ENCODE measurements at regions not wholly inside any gene's neighbourhood (a gene's known extent, or its start where the extent isn't known, plus 50 kb on each side); places are given as distances from the start of the nearest gene placed in this dataset.
A peak's percentile ranks its signal among the peaks of the same experiment; 100 is the strongest.
"Not testable (repeated sequence)": the region's sequence is repeated elsewhere in the genome, so short reads cannot be mapped to it uniquely, and the experiment has no call there.

GRCh38 chr5:99348597-99348996 lies 419.8 kb upstream of the CHD1 start:
- ATAC-seq (no peak; the same call in 1 of the 2 replicates), DNase-seq (no peak)
- H3K27ac ChIP-seq (ENCODE audit: low read length) = no peak overlapping the region
- H3K9me2 ChIP-seq (replicated peaks; ENCODE audit: low read length) = no peaks in the 10 kb centered on the region
- no peak for TF ChIP-seq EZH2phosphoT487 (IDR thresholded peaks at IDR 0.05; ENCODE audit: borderline replicate concordance, low read length)
- no peak for TF ChIP-seq EZH2 (IDR thresholded peaks at IDR 0.05; ENCODE audit: low read length, unreplicated experiment)
- no peak for TF ChIP-seq CTCF (conservative IDR thresholded peaks at IDR 0.05; ENCODE audit: low read depth, low read length)
- no peaks in the 10 kb centered on the region for H3K36me3 ChIP-seq (ENCODE audit: low read depth, low read length)
- ChIA-PET CTCF (no interaction called here), POLR2A (ENCODE audit: unreplicated experiment) (no interaction called here)
- H3F3A ChIP-seq (ENCODE audit: low read length, unreplicated experiment) = no peaks in the 10 kb centered on the region
- intact Hi-C loops (cut with micrococcal nuclease) = no loop called here
- no peaks in the 10 kb centered on the region for H3K79me2 ChIP-seq (ENCODE audit: low read length)
- H3K9ac ChIP-seq (ENCODE audit: low read length) = no peak overlapping the region
- peak overlapping the region; percentile 36 for H3K4me3 ChIP-seq (ENCODE audit: low read length)
- H3K27me3 ChIP-seq (ENCODE audit: low read length) = no peaks in the 10 kb centered on the region
- H3K9me3 ChIP-seq (ENCODE audit: low read length) = no peaks in the 10 kb centered on the region
- BruUV-seq (replicated peaks) = no TSS peak
- H3K4me1 ChIP-seq (ENCODE audit: insufficient read depth, low read length) = peaks cover 7% of the 10 kb centered on the region; the same call in 1 of the 2 replicates
- peak overlapping the region; percentile 44; the same call in 1 of the 2 replicates for H2AFZ ChIP-seq (ENCODE audit: low read length)
- no peaks in the 10 kb centered on the region for H4K20me1 ChIP-seq (ENCODE audit: low read length)
- peak overlapping the region; percentile 66 for H3K4me2 ChIP-seq (ENCODE audit: low read length)

- H3K4me1 ChIP-seq (ENCODE audit: insufficient read depth, low read length); H3K9me2 ChIP-seq (replicated peaks; ENCODE audit: low read length); DNase-seq; H3K9ac ChIP-seq (ENCODE audit: low read length); H2AFZ ChIP-seq (ENCODE audit: low read length); H3K79me2 ChIP-seq (ENCODE audit: low read length); H3F3A ChIP-seq (ENCODE audit: low read length, unreplicated experiment); H3K36me3 ChIP-seq (ENCODE audit: low read depth, low read length); CTCF ChIA-PET; H3K9me3 ChIP-seq (ENCODE audit: low read length); H3K27me3 ChIP-seq (ENCODE audit: low read length); BruUV-seq (replicated peaks); ATAC-seq; H3K4me3 ChIP-seq (ENCODE audit: low read length); intact Hi-C loops (cut with micrococcal nuclease); H4K20me1 ChIP-seq (ENCODE audit: low read length); H3K27ac ChIP-seq (ENCODE audit: low read length); H3K4me2 ChIP-seq (ENCODE audit: low read length); POLR2A ChIA-PET (ENCODE audit: unreplicated experiment): not testable (repeated sequence)
Observed at GRCh38 chr5:99339758-99340157, 411.0 kb upstream of the CHD1 start.

- DNase-seq = no peak
- no peaks in the 10 kb centered on the region for H4K20me1 ChIP-seq (ENCODE audit: low read length)
- peaks cover 10% of the 10 kb centered on the region; the same call in 1 of the 2 replicates for H3K9me3 ChIP-seq (ENCODE audit: low read length)
- ChIA-PET CTCF (no interaction called here), POLR2A (ENCODE audit: unreplicated experiment) (no interaction called here)
- no peak overlapping the region for H3K9ac ChIP-seq (ENCODE audit: low read length)
- H3K27ac ChIP-seq (ENCODE audit: low read length) = no peak overlapping the region
- H3K4me1 ChIP-seq (ENCODE audit: insufficient read depth, low read length) = peaks cover 7% of the 10 kb centered on the region
- H3K27me3 ChIP-seq (ENCODE audit: low read length) = no peaks in the 10 kb centered on the region
- H3K9me2 ChIP-seq (replicated peaks; ENCODE audit: low read length) = no peaks in the 10 kb centered on the region
- TF ChIP-seq CTCF (conservative IDR thresholded peaks at IDR 0.05; ENCODE audit: low read depth, low read length) = no peak
- no peak for TF ChIP-seq EZH2 (IDR thresholded peaks at IDR 0.05; ENCODE audit: low read length, unreplicated experiment)
- TF ChIP-seq EZH2phosphoT487 (IDR thresholded peaks at IDR 0.05; ENCODE audit: borderline replicate concordance, low read length) = no peak
- H3F3A ChIP-seq (ENCODE audit: low read length, unreplicated experiment) = no peaks in the 10 kb centered on the region
- no peaks in the 10 kb centered on the region for H3K36me3 ChIP-seq (ENCODE audit: low read depth, low read length)
- intact Hi-C loops (cut with micrococcal nuclease) = no loop called here
- H2AFZ ChIP-seq (ENCODE audit: low read length) = no peak overlapping the region
- H3K79me2 ChIP-seq (ENCODE audit: low read length) = no peaks in the 10 kb centered on the region
- no peak for ATAC-seq
- no peak overlapping the region for H3K4me3 ChIP-seq (ENCODE audit: low read length)
- BruUV-seq (replicated peaks) = no TSS peak
- H3K4me2 ChIP-seq (ENCODE audit: low read length) = no peak overlapping the region
Observed at GRCh38 chr5:99334936-99335335, 406.1 kb upstream of the CHD1 start.

Data from PC-3 (cell line).